ENCODE measurements at regions not wholly inside any gene's neighbourhood (a gene's known extent, or its start where the extent isn't known, plus 50 kb on each side); places are given as distances from the start of the nearest gene placed in this dataset.

DNA sequence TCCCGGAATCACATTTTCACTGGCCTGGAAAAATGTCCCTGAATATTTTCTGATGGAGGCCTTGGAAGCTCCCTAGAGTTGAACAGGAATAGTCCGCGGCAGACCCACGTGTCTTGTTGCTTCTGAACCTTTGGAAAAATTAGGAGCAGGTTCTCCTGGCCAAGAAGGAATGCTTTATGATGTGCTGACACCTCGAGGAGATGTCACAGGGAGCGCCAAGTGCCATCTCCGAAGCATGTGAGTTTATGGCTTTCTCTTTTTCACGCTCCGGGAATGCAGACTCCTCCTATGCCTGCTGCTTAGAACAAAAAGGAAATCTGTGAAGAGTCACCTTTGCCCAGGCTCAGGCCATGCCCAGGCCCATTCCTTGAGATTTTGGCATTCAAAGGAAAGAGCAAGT is 84.6 kb downstream of the BOD1 start:
- CTCF ChIA-PET: no interaction called here
- no peak for ATAC-seq

More for the DNA sequence above, 84.6 kb downstream of the BOD1 start:
- no peak overlapping the region for H3K4me2 ChIP-seq (ENCODE audit: low read length)
- TF ChIP-seq YY1 (IDR thresholded peaks at IDR 0.05; ENCODE audit: extremely low read depth, insufficient replicate concordance, low read depth, low read length) (no peak), ZBTB33 (IDR thresholded peaks at IDR 0.05; ENCODE audit: extremely low read depth, insufficient replicate concordance, low read length) (no peak), POLR2A (IDR thresholded peaks at IDR 0.05; ENCODE audit: borderline replicate concordance, extremely low read depth, insufficient read depth, insufficient read length) (no peak), MAX (IDR thresholded peaks at IDR 0.05) (no peak), SRF (IDR thresholded peaks at IDR 0.05; ENCODE audit: low read depth) (no peak), FOSL1 (IDR thresholded peaks at IDR 0.05; ENCODE audit: low read depth) (no peak), CEBPB (IDR thresholded peaks at IDR 0.05; ENCODE audit: low read depth) (no peak), ZFX (IDR thresholded peaks at IDR 0.05) (no peak), JUND (IDR thresholded peaks at IDR 0.05) (no peak), CTCF (IDR thresholded peaks at IDR 0.05 in 2 of 3, conservative IDR thresholded peaks at IDR 0.05 in 1 of 3; ENCODE audit: borderline replicate concordance in 1 of 3, insufficient read depth in 1 of 3, low read depth in 2 of 3, low read length in 2 of 3) (no peak), POLR2AphosphoS5 (IDR thresholded peaks at IDR 0.05; ENCODE audit: low read depth, low read length) (no peak), ELF1 (IDR thresholded peaks at IDR 0.05; ENCODE audit: borderline replicate concordance, low read depth) (no peak), REST (IDR thresholded peaks at IDR 0.05; ENCODE audit: low read depth) (no peak), CBX3 (IDR thresholded peaks at IDR 0.05; ENCODE audit: low read depth) (no peak), TCF7L2 (IDR thresholded peaks at IDR 0.05; ENCODE audit: borderline replicate concordance, extremely low read depth, insufficient read depth, insufficient read length) (no peak), EGR1 (IDR thresholded peaks at IDR 0.05; ENCODE audit: low read depth) (no peak)
- TF ChIP-seq, protein P1, sequence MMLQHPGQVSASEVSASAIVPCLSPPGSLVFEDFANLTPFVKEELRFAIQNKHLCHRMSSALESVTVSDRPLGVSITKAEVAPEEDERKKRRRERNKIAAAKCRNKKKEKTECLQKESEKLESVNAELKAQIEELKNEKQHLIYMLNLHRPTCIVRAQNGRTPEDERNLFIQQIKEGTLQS (IDR thresholded peaks at IDR 0.05): no peak
- RAD21 ChIA-PET (ENCODE audit: low non-redundant PET in 1 of 2, low total read pairs in 2 of 2, uncharacterized antibody in 2 of 2, unreplicated experiment in 2 of 2): no interaction called here
- H3K4me1 ChIP-seq (ENCODE audit: control insufficient read depth in 1 of 2, insufficient read depth in 2 of 2, low read length in 2 of 2): peaks cover 0 to 8% of the 10 kb centered on the region in 2 experiments; a peak in 2 of 4 replicates
- POLR2A ChIA-PET: no interaction called here
- no peaks in the 10 kb centered on the region for H3K27me3 ChIP-seq (ENCODE audit: insufficient read depth, low read length)
- DNase-seq (ENCODE audit: low read depth, low spot score): no peak
- no TSS peak for BruUV-seq (replicated peaks)
- no peaks in the 10 kb centered on the region for H4K20me1 ChIP-seq (ENCODE audit: insufficient read depth)
- no peak overlapping the region for H2AFZ ChIP-seq (ENCODE audit: low read depth, low read length, poor library complexity, severe bottlenecking)
- H3K9ac ChIP-seq (ENCODE audit: low read length): no peak overlapping the region
- intact Hi-C loops (cut with micrococcal nuclease): no loop called here
- no peaks in the 10 kb centered on the region for H3K79me2 ChIP-seq (ENCODE audit: insufficient read depth, low read length)
- H3K4me3 ChIP-seq (replicated peaks in 1 of 2; ENCODE audit: low read depth in 1 of 2, low read length in 2 of 2): no peak overlapping the region
- no peak overlapping the region for H3K27ac ChIP-seq (ENCODE audit: low read depth, low read length)
- no peaks in the 10 kb centered on the region for H3K9me3 ChIP-seq (ENCODE audit: control insufficient read depth in 1 of 2, insufficient read depth in 1 of 2, low read depth in 1 of 2, low read length in 2 of 2)
- no peaks in the 10 kb centered on the region for H3K36me3 ChIP-seq (ENCODE audit: control insufficient read depth in 1 of 2, insufficient read depth in 2 of 2, low read length in 2 of 2)
- no peaks in the 10 kb centered on the region for H3K9me2 ChIP-seq (ENCODE audit: insufficient read depth)

Data from HCT116 (cell line).